Caco-2 (cell line): ENCODE measurements at regions not wholly inside any gene's neighbourhood (a gene's known extent, or its start where the extent isn't known, plus 50 kb on each side); places are given as distances from the start of the nearest gene placed in this dataset.
A peak's percentile ranks its signal among the peaks of the same experiment; 100 is the strongest.

ENCODE experiments used
- BruUV-seq: library from RNA; stranded (reverse); fragments of 400-500 nt; replicated peaks from 2 replicates; lab custom pipeline; 2021; lab: Mats Ljungman, UMichigan
- CTCF ChIA-PET: fragments of 300-600 bp; sonication (Branson Sonifier 250); formaldehyde crosslinking; loops from one replicate; lab custom pipeline; 2022; ENCODE audit warnings: antibody characterized with exemption; lab: Charles Lee
- POLR2A ChIA-PET: fragments of 300-600 bp; sonication (Branson Sonifier 250); formaldehyde crosslinking; loops from one replicate; lab custom pipeline; 2022; ENCODE audit warnings: antibody characterized with exemption; lab: Charles Lee
- DNase-seq, 2 experiments: peaks; one replicate each; pipeline versions ENCODE4 v3.0.0 to v3.0.0-alpha.2; 2020 to 2022
- H3K27me3 ChIP-seq: replicated peaks from 2 replicates; pipeline ENCODE4 v1.6.0; 2011; ENCODE audit warnings: low read length; ENCODE audit not compliant: control insufficient read depth, insufficient read depth
- H3K36me3 ChIP-seq: 2 replicates; pipeline ENCODE4 v1.5.1; 2011; ENCODE audit warnings: low read length; ENCODE audit not compliant: control insufficient read depth, insufficient read depth
- H3K4me1 ChIP-seq: fragments of 250-450 bp; sonication (Bioruptor Pico); 2 replicates; pipeline ENCODE4 v1.5.1; 2020; ENCODE audit warnings: mild to moderate bottlenecking
- H3K4me3 ChIP-seq: 2 replicates; pipeline ENCODE4 v1.5.1; 2011; ENCODE audit warnings: low read depth, mild to moderate bottlenecking, control low read depth, low read length
- H3K9me3 ChIP-seq: fragments of 250-450 bp; sonication (Bioruptor Pico); 2 replicates; pipeline ENCODE4 v1.5.1; 2020; ENCODE audit warnings: mild to moderate bottlenecking, moderate library complexity
- H3K27ac Mint-ChIP-seq: one replicate; pipeline ENCODE4 v1.8.0; 2022; ENCODE audit warnings: mixed read lengths; ENCODE audit not compliant: unreplicated experiment
- H3K27me3 Mint-ChIP-seq: one replicate; pipeline ENCODE4 v1.8.0; 2022; ENCODE audit warnings: mixed read lengths; ENCODE audit not compliant: insufficient read depth, unreplicated experiment
- H3K36me3 Mint-ChIP-seq: one replicate; pipeline ENCODE4 v1.8.0; 2022; ENCODE audit warnings: mild to moderate bottlenecking, mixed read lengths; ENCODE audit not compliant: insufficient read depth, unreplicated experiment
- H3K4me1 Mint-ChIP-seq: one replicate; pipeline ENCODE4 v1.8.0; 2022; ENCODE audit warnings: low read depth, mixed read lengths; ENCODE audit not compliant: unreplicated experiment
- H3K4me3 Mint-ChIP-seq: one replicate; pipeline ENCODE4 v1.8.0; 2022; ENCODE audit warnings: mild to moderate bottlenecking, moderate library complexity, mixed read lengths; ENCODE audit not compliant: unreplicated experiment
- H3K9me3 Mint-ChIP-seq: one replicate; pipeline ENCODE4 v1.8.0; 2022; ENCODE audit warnings: mixed read lengths; ENCODE audit not compliant: unreplicated experiment
- intact Hi-C: fragments of 100-400 bp; cut with micrococcal nuclease; formaldehyde crosslinking; loops from one replicate; pipeline ENCODE4 v1.10.0; 2022; ENCODE audit not compliant: unreplicated experiment
- TF ChIP-seq, protein P1 (sequence below), 2 experiments: fragments of 200-600 bp in 1 of 2; IDR thresholded peaks; 1 replicate in 1 of 2; 2 replicates in 1 of 2; pipeline versions ENCODE4 v1.5.1 to v1.8.0; 2011 to 2022; ENCODE audit warnings: antibody characterized with exemption in 1 of 2, control low read depth in 1 of 2, inconsistent platforms in 1 of 2, low read depth in 1 of 2, low read length in 1 of 2, mild to moderate bottlenecking in 1 of 2, moderate library complexity in 1 of 2; ENCODE audit not compliant: insufficient read depth in 1 of 2, severe bottlenecking in 1 of 2, unreplicated experiment in 1 of 2

DNA sequence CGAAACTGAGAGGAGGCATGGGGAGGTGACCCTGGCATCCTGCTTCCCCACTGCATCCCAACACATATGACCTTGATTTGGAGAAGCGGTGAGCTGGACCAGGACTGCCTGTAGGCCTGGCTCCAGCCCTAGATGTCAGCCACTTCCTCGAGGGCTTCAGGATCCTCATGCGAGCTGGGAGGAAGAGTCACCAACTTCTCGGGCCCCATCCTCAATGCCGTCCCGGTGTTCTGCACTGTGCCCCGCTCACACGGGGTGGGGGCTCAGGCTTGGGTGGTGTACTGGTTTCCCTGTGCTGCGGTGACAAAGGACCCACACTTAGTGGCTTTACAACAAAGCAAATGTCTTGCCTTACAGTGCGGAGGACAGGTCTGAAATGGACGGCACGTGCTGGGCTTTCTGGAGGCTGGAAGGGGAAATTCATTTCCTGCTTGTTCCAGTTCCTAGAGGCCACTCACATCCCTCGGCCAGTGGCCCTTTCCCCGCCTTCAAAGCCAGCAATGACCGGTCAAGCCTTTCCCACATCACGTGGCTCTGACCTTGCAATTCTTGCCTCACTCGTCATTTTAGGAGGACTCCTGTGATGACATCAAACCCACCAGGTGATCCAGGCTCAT is 298.1 kb upstream of the RTL1 start:
- ChIA-PET POLR2A (no interaction called here), CTCF (no interaction called here)
- Histone ChIP-seq H3K4me3 (no peak overlapping the region), H3K4me1 (no peaks in the 10 kb centered on the region), H3K9me3 (no peaks in the 10 kb centered on the region), H3K27me3 (no peaks in the 10 kb centered on the region), H3K36me3 (no peaks in the 10 kb centered on the region)
- H3K4me1 Mint-ChIP-seq: no peaks in the 10 kb centered on the region
- peaks cover 24% of the 10 kb centered on the region for H3K9me3 Mint-ChIP-seq
- intact Hi-C loops: no loop called here
- BruUV-seq: no TSS peak
- no peak overlapping the region for H3K4me3 Mint-ChIP-seq
- TF ChIP-seq, protein P1, sequence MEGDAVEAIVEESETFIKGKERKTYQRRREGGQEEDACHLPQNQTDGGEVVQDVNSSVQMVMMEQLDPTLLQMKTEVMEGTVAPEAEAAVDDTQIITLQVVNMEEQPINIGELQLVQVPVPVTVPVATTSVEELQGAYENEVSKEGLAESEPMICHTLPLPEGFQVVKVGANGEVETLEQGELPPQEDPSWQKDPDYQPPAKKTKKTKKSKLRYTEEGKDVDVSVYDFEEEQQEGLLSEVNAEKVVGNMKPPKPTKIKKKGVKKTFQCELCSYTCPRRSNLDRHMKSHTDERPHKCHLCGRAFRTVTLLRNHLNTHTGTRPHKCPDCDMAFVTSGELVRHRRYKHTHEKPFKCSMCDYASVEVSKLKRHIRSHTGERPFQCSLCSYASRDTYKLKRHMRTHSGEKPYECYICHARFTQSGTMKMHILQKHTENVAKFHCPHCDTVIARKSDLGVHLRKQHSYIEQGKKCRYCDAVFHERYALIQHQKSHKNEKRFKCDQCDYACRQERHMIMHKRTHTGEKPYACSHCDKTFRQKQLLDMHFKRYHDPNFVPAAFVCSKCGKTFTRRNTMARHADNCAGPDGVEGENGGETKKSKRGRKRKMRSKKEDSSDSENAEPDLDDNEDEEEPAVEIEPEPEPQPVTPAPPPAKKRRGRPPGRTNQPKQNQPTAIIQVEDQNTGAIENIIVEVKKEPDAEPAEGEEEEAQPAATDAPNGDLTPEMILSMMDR (IDR thresholded peaks at IDR 0.05; ENCODE audit: insufficient read depth in 1 of 2, low read depth in 1 of 2, low read length in 1 of 2, severe bottlenecking in 1 of 2, unreplicated experiment in 1 of 2): no peak
- no peak overlapping the region for H3K27ac Mint-ChIP-seq
- no peaks in the 10 kb centered on the region for H3K27me3 Mint-ChIP-seq
- peak in 1 of 2 experiments; percentile 9 for DNase-seq
- no peaks in the 10 kb centered on the region for H3K36me3 Mint-ChIP-seq

DNA sequence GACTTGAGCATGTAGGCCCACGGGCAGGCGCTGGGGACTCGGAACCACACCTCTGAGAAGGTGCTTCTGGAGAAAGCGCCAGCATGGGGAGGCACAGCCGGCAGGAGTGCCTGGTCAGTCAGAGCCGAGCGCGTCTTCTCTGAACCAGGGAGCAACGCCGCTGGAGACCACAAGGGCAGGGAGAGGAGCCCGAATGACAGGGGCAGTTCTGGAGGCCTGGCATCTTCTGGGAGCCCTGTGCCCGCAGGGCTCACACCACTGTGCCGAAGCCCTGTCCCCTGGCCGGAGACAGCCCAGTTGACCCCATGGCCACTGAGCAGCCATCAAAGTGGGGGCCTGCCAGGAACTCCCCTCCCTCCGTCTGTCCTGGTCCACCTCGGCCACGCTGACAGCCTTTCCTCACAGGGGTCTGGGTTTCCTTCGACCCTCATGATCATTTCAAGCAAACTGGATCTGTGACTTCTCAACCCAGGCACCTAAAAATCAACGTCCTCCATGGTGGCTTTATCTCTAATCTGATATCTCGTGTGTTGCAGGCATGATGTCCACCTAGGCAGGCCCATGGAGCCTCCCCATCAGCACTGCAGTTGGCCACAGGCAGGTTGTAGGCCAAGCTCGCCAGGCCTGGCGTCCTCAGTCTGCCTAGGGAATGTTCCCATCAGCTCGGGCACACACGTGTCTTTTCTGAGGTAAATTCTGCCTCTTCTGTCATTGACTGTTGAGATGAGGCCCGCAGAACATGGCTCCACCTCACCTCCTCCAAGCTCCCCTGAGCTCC is 299.3 kb upstream of the RTL1 start:
- CTCF ChIA-PET: no interaction called here
- no peaks in the 10 kb centered on the region for H3K27me3 Mint-ChIP-seq
- BruUV-seq: no TSS peak

DNA sequence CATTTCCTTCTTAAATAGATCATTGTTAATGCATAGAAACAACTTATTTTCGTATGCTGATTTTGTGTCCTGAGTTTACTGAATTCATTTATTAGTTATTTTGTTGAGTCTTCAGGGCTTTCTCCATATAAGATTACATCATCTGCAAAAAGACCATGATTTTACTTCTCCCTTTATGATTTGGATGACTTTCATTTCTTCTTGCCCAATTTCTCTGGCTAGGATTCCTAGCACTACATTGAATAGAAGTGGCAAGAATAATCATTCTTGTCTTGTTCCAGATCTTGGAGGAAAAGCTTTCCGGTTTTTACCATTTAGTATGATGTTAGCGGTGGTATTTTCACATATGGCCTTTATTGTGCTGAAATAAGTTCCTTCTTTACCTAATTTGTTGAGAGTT is 303.0 kb upstream of the RTL1 start:
- H3K4me3 ChIP-seq: no peak overlapping the region
- no peaks in the 10 kb centered on the region for H3K36me3 ChIP-seq
- intact Hi-C loops: no loop called here
- TF ChIP-seq, protein P1 (IDR thresholded peaks at IDR 0.05; ENCODE audit: insufficient read depth in 1 of 2, low read depth in 1 of 2, low read length in 1 of 2, severe bottlenecking in 1 of 2, unreplicated experiment in 1 of 2): no peak
- H3K27me3 ChIP-seq: no peaks in the 10 kb centered on the region
- no peaks in the 10 kb centered on the region for H3K4me1 ChIP-seq
- Mint-ChIP-seq H3K4me1 (no peaks in the 10 kb centered on the region), H3K4me3 (no peak overlapping the region), H3K9me3 (peaks cover 66% of the 10 kb centered on the region), H3K36me3 (no peaks in the 10 kb centered on the region), H3K27ac (no peak overlapping the region), H3K27me3 (no peaks in the 10 kb centered on the region)
- BruUV-seq: no TSS peak
- ChIA-PET CTCF (no interaction called here), POLR2A (no interaction called here)
- H3K9me3 ChIP-seq: peaks cover 3% of the 10 kb centered on the region; the same call in 1 of the 2 replicates
- DNase-seq: no peak

More for the DNA sequence above, 299.3 kb upstream of the RTL1 start:
- TF ChIP-seq, protein P1 (IDR thresholded peaks at IDR 0.05; ENCODE audit: insufficient read depth in 1 of 2, low read depth in 1 of 2, low read length in 1 of 2, severe bottlenecking in 1 of 2, unreplicated experiment in 1 of 2): no peak
- Histone ChIP-seq H3K36me3 (no peaks in the 10 kb centered on the region), H3K9me3 (no peaks in the 10 kb centered on the region), H3K4me1 (no peaks in the 10 kb centered on the region), H3K27me3 (no peaks in the 10 kb centered on the region), H3K4me3 (no peak overlapping the region)
- H3K36me3 Mint-ChIP-seq: no peaks in the 10 kb centered on the region
- H3K4me3 Mint-ChIP-seq: no peak overlapping the region
- H3K27ac Mint-ChIP-seq: no peak overlapping the region
- H3K4me1 Mint-ChIP-seq: no peaks in the 10 kb centered on the region
- peaks cover 32% of the 10 kb centered on the region for H3K9me3 Mint-ChIP-seq
- peak in 1 of 2 experiments; percentile 5 for DNase-seq
- POLR2A ChIA-PET: no interaction called here
- intact Hi-C loops: no loop called here
